SK-N-MC (cell line): ENCODE measurements at regions not wholly inside any gene's neighbourhood (a gene's known extent, or its start where the extent isn't known, plus 50 kb on each side); places are given as distances from the start of the nearest gene placed in this dataset.

Experiments
- EZH2 ChIP-seq: fragments of 200-600 bp; sonication (generic); IDR thresholded peaks from one replicate; pipeline ENCODE4 v1.6.1; 2017; ENCODE audit warnings: antibody characterized with exemption
- FOXP2 ChIP-seq: optimal IDR thresholded peaks from 2 replicates; pipeline ENCODE3; 2011; ENCODE audit warnings: mild to moderate bottlenecking, moderate library complexity; ENCODE audit not compliant: insufficient read depth; ENCODE audit errors: extremely low read length, control extremely low read depth
- POLR2AphosphoS5 ChIP-seq: IDR thresholded peaks from 2 replicates; pipeline ENCODE4 v1.6.1; 2012; ENCODE audit warnings: mild to moderate bottlenecking, low read depth, low read length, borderline replicate concordance

- TF ChIP-seq POLR2AphosphoS5: no peak
- no peak for TF ChIP-seq EZH2
- TF ChIP-seq FOXP2: no peak
Measured at GRCh38 chr11:104526006-104526405, 362.1 kb upstream of the PDGFD start.
